Left lobe of liver (tissue), 2 donors: ENCODE measurements at regions not wholly inside any gene's neighbourhood (a gene's known extent, or its start where the extent isn't known, plus 50 kb on each side); places are given as distances from the start of the nearest gene placed in this dataset.
A peak's percentile ranks its signal among the peaks of the same experiment; 100 is the strongest.

Experiments used
- ATAC-seq: fragments of 200-7000 bp; cut with Tn5 transposase; one replicate; pipeline ENCODE4 v1.9.1; 2020; ENCODE audit warnings: mild to moderate bottlenecking, moderate library complexity
- DNase-seq: peaks from one replicate; pipeline ENCODE4 v3.0.0-alpha.2; 2020; ENCODE audit warnings: low spot score
- donor health status: DM: no; HTN: no; CAD: no; lungs with moderate emphysema.
- donor health status: DM: no; HTN: yes; CAD: no.

DNA sequence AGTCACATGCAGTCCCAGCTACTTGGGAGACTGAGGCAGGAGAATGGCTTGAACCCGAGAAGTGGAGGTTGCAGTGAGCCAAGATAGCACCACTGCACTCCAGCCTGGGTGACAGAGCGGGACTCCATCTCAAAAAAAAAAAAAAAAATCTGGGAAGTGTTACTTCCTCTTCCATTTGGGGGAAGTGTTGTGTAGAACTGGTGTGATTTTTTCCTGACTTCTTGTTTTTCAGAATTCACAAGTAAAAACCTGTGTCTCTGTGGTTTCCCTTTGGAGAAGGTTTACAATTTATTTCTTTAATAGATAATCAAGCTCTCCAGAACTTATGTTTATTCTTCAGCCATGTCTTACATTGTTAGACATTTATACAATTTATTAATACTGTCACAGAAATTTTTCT, 396.1 kb downstream of the BRD1 start:
- DNase-seq (no peak), ATAC-seq (no peak)

DNA sequence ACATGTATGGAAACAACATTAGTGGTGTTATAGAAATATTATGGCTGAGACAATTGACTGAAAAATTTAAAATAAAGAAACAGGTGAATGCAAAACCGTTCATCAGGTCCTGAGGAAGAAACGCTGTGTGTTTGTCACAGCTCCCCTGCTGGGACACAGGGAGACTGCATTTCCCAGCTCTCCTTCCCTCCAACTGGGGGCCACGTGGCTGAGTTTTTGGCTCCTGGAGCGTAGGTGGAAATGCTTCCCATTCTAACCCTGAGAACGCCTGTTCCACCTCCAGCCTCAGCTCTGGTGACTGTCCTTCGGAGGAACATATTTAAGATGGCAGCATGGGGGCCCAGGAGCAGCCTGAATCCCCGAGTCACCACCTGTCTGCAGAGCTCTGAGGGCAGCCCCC, 398.6 kb downstream of the BRD1 start:
- no peak for ATAC-seq
- no peak for DNase-seq

DNA sequence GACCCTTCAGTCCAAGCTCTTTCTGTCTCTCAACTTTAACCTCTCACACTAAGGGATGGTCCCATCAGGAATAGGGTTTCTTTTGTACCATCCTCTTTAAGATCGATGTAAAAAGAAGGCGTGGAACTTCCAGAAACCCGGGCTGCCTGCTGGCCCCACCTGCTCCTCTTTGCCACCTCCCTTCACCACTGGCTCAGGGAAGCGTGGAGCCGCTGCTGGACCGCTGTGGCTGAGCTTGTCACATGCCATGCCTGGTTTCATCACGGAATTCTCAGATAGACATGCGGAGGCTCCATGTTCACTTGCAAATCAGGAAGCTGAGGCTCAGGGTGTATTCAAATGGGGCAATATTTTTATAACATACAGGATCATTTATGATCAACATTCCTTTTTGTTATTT, 399.7 kb downstream of the BRD1 start:
- DNase-seq: peak; percentile 26
- ATAC-seq: no peak

- ATAC-seq: no peak
Observed at GRCh38 chr22:49427341-49427740, 400.3 kb downstream of the BRD1 start.

GRCh38 chr22:49426618-49427266, 400.9 kb downstream of the BRD1 start:
- no peak for ATAC-seq
- peak; percentile 12 for DNase-seq

More at GRCh38 chr22:49427341-49427740, 400.3 kb downstream of the BRD1 start:
- DNase-seq: peak; percentile 7

- DNase-seq (no peak), ATAC-seq (no peak)
Observed at GRCh38 chr22:49426098-49426497, 401.6 kb downstream of the BRD1 start.

DNA sequence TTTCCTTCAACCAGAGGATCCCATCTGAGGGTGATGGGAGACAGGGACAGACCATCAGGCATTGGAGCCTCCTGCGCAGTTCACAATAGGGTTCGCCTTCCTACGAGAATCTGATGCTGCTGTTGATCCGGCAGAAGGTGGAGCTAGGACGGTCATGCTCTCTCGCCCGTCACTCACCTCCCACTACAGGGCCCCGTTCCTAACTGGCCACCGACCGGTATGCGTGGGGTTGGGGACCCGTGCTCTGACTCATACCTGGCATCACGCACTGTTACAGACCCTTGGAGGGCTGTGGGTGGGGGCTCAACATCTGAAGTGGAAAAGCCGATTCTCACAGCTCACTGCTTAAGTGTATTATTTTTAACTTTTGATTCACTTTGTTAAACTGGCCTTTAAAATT, 402.3 kb downstream of the BRD1 start:
- DNase-seq: peak; percentile 37
- no peak for ATAC-seq

- DNase-seq (peak; percentile 22), ATAC-seq (no peak)
Observed at GRCh38 chr22:49424893-49425270, 402.8 kb downstream of the BRD1 start.

DNA sequence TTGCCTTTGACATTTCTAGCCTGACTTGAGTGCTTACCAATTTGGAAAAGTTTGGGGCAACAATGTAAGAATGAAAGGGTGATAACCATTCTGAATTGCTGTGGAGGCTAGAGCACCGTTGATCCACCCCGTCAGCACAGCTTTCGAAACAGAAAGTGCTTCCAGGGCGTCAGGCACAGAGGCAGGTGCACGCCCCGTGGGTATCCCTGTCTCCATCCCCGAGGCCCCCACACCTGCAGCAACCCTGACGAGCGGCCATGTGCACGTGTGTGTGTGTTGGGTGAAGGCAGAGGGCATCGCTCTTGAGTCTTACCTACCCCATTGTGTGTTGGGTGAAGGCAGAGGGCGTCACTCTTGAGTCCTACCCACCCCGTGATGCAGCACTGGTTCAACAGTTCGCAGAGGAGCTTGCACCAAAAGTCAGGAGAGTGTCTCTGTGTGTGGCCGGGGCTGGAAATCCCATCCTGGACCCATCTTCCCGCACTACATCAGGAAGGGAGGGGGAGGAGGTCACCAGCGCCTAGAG, 404.5 kb downstream of the BRD1 start:
- DNase-seq: peak; percentile 32

DNA sequence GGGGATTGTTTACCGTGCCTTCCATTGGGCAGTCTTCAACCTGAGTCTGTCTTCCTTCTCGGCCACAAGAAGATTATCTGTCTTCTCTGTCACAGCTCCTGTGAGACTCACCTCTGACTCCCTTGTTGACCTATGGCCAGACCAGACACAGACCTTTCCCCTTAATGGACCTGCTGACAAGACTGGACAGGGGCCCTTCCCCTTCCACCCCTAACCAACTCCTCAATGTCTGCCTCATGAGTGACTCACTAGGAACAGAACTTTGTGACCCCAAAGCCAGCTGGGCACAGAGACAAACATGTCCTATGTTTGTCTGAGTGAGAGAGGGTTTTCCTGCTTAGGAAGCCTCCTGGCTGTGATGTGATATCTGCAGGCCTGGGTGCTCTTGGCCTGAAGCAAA, 405.0 kb downstream of the BRD1 start:
- ATAC-seq: no peak
- peak; percentile 8 for DNase-seq

More for the DNA sequence above, 404.5 kb downstream of the BRD1 start:
- no peak for ATAC-seq

- ATAC-seq: no peak
- peak; percentile 15 for DNase-seq
Observed at GRCh38 chr22:49420651-49421050, 407.0 kb downstream of the BRD1 start.

- DNase-seq: peak; percentile 8
- ATAC-seq: no peak
Observed at GRCh38 chr22:49419661-49420060, 408.0 kb downstream of the BRD1 start.

- ATAC-seq (no peak), DNase-seq (peak; percentile 1)
Observed at GRCh38 chr22:49418943-49419342, 408.7 kb downstream of the BRD1 start.

GRCh38 chr22:49418341-49418894, 409.3 kb downstream of the BRD1 start:
- no peak for ATAC-seq
- DNase-seq: peak; percentile 33

- ATAC-seq (no peak), DNase-seq (no peak)
Observed at GRCh38 chr22:49417833-49418232, 409.8 kb downstream of the BRD1 start.

DNA sequence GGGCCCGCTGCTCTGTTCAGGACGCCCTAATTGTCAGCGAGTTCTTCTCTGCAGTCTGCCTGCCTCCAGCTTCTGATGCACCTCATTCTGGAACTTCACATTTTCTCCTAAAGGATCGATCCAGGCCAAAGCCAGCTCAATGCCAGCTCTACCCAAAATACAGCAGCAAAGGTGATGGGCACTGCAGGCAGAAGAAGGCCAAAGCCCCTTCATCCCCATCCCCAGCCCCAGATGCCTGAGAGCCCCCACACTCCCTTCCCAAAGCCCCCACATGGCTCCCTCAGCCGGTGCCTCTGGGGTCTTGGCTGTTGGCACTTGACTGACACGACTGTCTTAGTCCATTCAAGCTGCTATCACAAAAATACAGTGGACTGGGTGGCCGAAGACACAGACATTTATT, 410.3 kb downstream of the BRD1 start:
- DNase-seq: no peak
- ATAC-seq: no peak

GRCh38 chr22:49415151-49415951, 412.3 kb downstream of the BRD1 start:
- no peak for DNase-seq
- no peak for ATAC-seq

- DNase-seq (no peak), ATAC-seq (no peak)
Observed at GRCh38 chr22:49413551-49413950, 414.1 kb downstream of the BRD1 start.

- DNase-seq: no peak
Observed at GRCh38 chr22:49413146-49413545, 414.5 kb downstream of the BRD1 start.

GRCh38 chr22:49412236-49412635, 415.4 kb downstream of the BRD1 start:
- ATAC-seq (no peak), DNase-seq (peak; percentile 28)

More at GRCh38 chr22:49413146-49413545, 414.5 kb downstream of the BRD1 start:
- ATAC-seq: no peak

DNA sequence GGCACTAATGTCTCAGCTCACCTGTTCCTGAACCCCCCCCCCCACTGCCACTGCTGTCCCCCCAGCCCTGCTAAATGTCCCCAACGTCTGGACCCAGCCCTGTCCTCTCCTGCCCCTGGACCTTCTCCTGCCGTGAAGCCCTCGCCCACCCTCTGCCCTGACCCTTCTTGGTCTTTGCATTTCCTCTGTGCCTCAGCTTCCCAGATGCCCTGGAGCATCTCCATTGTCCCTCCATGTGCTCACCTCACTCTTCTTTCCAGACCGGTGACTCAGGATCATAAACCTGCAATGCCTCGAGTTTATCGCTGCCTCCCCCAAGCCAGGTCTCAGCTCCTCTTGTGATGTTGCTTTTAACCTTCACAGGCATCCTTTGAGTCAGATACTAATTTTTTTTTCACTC, 416.4 kb downstream of the BRD1 start:
- no peak for ATAC-seq

More for the DNA sequence above, 416.4 kb downstream of the BRD1 start:
- DNase-seq: peak; percentile 24
